GM21737 (cell line): ENCODE measurements at regions not wholly inside any gene's neighbourhood (a gene's known extent, or its start where the extent isn't known, plus 50 kb on each side); places are given as distances from the start of the nearest gene placed in this dataset.
"Not testable (repeated sequence)": the region's sequence is repeated elsewhere in the genome, so short reads cannot be mapped to it uniquely, and the experiment has no call there.

ENCODE experiments used
- ATAC-seq: cut with Tn5 transposase; IDR thresholded peaks from one replicate; pipeline ENCODE4 v1.9.1; 2021; ENCODE audit warnings: mild to moderate bottlenecking, moderate library complexity; ENCODE audit not compliant: unreplicated experiment

DNA sequence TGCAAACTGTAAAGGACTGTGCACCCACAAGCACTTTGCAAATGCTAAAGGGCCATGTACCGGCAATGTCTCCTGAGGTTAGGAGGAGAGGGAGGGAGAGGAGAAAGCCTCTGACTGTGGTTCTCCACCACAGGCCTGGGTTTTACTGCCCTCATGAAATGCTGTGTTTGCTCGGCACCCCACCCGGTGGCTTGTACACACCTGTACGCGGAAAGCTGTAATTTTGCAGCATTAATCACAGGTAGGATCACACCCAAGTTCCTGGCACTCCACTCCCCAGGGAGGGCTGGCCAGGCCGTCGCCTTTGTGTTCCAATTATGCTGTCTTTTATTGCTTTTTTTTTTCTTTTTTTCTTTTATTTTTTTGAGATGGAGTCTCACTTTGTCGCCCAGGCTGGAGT is 78.5 kb upstream of the MYL10 start:
- no peak for ATAC-seq

DNA sequence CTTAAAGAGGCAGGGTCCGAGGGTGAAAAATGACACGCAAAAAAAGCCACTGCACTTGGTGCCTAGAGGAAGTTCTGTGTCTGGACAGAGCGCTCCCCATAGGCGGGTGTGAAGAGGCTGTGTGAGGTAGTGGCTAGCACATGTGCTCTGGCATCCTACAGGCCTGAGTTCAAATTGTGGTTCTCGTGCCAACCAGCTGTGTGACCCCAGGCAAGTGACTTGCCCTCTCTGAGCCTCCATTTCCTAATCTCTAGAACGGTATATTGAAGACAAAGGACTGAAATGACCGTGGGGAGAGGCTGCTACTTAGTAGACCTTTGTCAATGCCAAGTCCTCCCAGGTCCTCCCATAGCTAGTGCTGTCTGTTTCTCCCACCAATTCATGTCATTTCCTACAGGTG is 79.1 kb upstream of the MYL10 start:
- ATAC-seq, result no peak

DNA sequence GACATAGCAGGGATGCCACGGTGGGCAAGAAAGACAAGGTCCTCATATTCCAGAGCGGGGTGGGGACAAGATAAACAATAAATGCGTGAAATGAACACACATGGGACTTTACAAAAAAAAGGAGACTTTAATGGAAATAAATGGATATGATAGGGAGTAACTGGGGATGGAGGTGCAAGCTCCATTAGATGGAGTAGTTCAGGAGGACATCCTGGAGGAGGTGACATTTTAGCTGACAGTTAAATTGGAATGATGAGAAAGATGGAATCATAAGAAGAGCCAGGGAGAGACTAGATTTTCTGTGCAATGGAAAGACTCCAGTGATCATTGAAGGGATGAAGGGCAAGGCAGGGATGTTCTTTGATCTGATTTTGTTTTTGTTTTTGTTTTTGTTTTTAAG is 83.6 kb upstream of the MYL10 start:
- ATAC-seq, result no peak

DNA sequence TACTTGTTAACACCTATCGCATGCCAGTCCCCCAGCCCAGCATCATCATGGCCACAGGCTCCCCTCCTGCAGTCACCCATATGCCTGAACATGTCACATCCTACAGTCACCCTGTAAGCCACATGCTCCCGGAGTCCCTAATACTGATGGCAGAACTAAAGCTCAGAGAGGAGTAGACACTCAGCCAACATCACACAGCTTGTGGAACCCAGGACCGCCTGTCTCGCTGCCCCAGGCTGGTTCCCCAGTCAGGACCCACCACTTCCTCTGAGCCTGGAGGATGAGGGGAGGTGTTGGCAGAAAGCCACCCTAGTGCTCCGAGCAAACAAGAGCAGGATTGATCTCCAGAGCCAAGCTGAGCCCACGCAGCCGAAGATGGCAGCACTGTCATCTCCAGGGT is 85.0 kb upstream of the MYL10 start:
- no peak for ATAC-seq

DNA sequence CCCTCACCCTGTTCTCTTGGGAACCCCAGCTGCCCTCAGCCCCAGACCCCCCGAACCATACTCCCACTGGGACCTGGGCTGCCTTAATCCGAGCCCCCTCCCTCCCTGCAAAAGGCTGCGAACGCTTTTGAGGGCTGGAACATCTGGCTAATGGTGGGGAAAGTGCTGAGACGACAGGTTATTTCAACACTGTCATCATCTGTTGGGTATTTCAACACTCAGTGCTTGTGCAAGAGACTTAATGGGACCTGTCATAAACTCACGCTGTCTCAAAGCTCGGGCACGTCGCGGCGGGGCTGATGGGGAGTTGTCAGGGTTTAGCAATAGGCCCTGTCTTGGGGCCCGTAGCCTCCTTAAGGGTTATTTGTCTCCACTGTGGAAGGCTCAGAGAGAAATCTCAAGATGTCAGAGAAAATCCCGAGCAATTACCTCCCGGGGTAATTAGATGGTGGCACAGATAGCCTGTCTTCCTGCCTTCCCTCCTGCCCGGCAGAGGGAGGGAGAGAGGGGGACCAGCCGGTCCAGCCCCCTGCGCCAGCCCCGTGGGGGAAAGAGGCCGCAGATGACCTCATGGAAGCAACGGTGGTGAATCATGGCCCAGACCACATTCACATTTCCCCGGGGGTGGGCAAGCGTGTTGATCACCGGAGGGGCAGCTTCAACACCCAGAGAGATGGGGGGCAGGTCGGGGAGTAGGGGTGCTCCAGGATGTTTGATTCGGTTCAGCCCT is 88.7 kb upstream of the MYL10 start:
- no peak for ATAC-seq

DNA sequence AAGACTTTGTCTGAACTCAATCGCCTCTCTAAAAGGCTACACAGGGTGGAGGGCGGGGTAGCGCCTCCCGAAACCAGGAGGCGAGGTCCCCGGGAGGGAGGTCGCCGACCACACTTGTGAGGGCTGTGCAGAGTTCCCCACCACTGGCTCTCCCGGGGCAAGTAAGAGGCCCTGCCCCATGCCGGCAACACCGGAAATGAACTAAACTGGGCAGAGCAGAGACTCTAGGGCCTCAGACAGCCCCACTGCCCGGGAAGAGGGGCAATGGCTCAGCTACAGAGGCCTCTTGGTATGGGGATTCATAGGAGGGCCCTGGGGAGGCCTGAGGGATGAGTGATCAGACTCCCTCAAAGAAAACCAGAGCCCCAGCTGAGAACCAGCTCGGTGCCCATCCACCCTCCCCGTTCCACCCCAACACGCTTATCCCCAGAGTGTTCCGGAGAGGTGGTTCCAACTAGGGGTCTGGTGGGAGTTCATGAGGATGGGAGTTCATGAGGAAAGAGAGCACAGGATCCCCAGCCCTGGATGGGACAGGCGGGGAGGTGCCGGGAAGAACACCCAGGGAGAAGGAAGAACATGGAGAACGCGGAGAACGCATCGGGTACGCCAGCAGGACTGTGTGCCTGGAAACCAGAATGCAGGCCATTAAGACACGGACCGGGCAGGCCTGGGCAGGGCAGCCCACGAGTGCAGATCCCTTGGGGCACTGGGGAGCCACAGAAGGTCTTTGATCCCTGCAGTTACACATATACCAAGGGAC is 89.4 kb upstream of the MYL10 start:
- ATAC-seq, result no peak

DNA sequence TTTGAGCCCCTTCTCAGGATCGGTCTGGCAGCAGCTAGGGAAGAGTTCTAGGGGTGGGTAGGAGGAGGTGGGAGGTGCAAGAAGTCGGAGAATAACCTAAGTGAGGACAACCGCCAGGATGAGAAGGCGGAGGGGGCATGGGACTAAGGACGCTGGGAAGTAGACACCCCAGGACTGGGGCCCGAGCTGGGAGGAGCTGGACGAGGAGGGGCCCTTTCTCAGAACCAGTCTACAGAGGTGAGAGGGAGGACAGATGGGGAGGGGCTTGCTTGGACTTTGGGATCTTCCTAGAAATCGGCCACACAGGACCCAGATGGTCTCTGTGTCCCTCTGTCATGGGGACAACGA is 90.0 kb upstream of the MYL10 start:
- no peak for ATAC-seq

DNA sequence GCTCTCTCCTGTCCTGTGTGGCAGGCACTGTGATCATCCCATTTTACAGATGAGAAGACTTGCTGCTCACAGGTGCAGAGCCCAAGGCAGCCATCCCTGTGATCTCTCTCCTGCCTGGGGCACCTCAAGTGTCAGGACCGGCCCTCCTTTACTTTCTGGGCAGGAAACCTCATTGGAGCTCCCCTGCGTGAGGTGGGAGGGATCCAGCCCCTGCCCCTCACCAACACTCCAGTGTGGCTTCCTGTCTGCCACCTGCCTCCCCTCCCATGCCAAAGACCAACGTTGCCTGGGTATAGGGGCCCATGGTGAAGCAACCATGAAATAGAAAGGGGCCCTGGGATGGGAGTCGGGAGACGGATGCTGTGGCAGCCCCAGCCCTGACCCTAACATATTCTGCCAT is 91.2 kb upstream of the MYL10 start:
- no peak for ATAC-seq

DNA sequence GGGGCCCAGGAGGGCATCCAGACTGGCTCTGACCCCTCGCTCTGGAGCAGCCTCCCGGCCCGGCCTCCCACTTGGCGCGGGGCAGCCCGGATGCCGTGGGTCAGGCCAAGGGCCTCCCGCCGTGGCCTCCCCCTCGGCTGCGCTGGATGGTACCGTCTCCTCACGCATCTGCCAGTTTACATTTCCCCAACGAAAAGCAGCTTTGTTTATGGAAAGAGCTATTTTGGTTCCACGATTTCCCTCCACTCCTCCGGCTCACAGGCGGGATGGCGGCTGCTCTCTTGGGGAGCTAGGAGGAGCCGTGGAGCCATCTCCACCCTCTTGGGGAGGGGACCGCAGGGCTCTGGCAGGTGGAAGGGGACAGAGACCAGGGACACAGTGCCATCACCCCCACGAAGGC is 93.2 kb upstream of the MYL10 start:
- ATAC-seq, result no peak

DNA sequence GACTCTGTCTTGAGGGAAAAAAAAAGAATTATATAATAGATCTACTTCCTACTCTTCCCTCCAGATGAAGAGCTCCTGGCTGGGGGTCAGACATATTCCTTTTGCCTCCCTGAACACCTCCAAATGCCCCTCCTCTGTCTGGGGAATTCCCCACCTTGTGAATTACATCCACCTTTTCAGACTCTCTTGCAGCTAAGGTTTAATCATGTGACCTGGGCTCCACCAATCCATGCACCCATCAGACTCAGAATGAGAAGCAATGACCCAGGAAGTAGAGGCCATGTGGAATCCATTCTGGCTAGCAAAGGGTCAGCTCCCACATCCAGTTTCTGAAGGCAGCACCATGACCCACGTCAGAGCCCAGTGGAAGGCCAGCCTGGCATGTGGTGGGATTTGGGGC is 93.6 kb upstream of the CUX1 start:
- no peak for ATAC-seq

DNA sequence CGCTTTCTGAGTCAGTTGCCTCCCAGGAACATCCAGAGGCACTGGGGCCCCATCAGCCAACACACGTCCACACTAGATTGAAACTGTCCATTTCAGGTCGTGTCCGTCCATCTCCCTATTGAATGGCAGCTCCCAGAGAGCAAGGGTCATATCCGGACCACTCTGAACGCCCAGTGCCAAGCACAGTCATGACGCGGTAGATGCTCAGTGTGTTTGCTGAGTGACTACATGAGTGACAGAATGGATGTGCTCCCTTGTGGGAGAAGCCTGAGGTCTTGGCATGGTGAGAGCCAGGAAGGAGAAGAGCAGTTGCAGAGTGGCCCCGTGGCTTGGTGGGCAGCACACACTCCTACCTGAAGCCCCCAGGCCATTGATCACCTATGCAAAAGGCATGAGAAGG is 92.5 kb upstream of the CUX1 start:
- ATAC-seq, result no peak

DNA sequence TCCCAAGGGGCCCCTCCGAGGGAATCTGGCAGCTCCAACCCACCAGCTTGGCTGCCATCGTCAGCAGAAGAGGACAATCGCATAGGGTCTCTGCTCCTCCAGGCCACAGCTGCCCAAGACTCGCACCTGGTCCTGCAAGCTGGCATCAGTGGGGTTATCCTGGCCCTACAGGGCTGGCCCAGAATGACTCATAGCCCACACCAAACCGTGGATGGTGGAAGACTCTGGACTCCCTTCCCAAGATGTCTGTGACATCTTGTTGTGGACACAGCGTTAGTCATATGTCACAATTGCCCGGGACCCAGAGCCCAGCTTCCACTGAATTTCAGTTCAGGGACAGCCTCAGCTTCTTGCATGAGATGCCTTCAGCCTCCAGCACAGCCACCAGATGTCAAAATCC is 91.5 kb upstream of the CUX1 start:
- ATAC-seq, result no peak

DNA sequence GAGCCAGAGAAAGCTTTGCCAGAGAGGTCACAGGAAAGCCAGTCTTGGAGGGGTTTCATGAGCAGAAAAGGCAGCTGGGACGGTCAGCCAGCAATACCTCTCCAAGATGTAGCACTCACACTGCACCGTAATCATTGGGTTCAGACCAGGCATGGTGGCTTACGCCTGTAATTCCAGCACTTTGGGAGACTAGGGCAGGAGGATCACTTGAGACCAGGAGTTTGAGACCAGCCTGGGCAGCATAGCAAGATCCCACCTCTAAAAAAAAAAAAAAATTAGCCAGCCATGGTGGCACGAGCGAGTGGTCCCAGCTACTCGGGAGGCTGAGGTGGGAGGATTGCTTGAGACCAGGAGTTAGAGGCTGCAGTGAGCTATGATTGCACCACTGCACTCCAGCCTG is 90.2 kb upstream of the CUX1 start:
- ATAC-seq, result no peak

DNA sequence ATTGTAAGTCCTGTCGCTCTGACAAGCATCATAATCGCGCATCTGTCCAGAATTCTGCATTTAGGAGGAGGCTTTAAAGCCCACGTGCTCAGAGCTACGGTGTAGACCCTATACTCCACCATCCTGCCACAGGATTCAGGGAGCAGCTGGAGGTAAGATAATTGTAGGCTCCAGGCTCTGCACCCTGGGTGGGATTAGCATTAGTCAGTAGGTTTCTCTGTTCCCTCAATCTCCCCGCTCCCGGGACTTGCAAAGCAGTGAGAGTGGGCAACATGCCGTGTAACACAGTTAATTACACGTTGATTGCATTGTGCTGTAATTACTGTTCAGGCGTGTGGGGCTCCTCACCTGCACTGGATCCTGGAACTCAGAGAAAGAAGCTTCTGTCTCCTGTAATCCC is 89.3 kb upstream of the CUX1 start:
- no peak for ATAC-seq

DNA sequence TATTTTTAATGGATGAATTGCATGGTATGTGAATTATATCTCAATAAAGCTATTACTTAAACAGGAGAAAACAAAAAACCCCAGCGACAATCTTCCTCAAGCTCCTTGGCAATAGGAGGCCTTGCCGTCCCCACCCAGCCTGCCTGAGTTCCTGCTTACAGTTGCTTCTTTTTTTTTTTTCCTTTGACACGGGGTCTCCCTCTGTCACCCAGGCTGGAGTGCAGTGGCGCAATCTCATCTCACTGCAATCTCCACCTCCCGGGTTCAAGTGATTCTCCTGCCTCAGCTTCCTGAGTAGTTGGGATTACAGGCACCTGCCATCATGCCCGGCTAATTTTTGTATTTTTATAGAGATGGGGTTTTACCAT is 88.6 kb upstream of the CUX1 start:
- not testable (repeated sequence) for ATAC-seq

DNA sequence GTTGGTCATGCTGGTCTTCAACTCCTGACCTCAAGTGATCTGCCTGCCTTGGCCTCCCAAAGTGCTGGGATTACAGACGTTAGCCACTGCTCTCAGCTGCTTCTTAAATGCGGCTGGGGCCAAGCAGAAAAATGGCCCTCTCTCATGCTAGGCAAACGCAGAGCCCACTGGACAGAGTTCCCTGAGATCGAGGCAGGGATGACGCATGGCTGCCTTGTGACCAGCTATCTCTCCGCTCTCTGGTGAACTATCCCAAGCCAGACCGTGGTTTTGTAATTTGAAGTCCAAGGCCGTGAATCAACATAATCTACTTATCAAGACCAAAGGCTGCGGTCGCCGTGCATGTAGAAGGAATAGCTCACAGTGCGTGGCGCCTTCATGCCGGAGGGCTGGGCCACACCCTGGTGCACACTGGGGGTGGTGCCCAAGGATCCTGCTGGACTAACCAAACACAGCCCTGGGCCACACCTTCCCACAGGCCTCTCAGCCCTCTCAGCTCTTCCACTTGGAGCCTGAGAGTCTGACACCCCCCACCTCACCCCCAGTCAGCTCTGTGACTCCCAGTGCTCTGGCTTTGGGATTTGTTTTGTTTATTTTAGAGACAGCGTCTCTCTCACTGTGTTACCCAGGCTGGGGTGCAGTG is 88.1 kb upstream of the CUX1 start:
- ATAC-seq, result no peak

DNA sequence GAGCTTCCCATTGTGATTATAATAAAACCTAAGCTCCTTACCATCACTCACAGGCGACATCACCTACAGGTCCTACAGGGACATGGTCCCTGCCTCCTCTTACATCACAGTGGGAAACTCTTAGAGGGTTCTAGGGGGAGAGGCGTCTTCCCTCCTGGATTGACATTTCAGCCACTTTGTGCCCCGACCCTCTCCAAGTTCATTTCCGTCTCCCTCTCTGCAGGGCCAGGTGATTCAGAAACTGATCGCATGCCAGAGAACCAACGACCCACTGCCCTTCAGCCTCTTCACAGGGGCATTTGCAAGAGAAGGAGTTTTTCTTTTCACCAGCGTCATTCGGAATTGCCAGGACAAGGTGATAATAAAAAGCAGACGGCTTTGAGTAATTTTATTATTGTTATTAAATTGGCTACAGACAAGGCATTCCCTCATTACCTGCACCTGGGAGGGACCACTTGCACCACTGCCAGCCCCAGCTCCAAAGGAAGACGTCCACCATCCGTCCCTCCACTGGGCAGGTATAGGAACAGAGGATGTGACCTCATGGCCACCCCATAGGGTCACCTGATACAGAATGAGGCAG is 85.8 kb upstream of the CUX1 start:
- no peak for ATAC-seq

DNA sequence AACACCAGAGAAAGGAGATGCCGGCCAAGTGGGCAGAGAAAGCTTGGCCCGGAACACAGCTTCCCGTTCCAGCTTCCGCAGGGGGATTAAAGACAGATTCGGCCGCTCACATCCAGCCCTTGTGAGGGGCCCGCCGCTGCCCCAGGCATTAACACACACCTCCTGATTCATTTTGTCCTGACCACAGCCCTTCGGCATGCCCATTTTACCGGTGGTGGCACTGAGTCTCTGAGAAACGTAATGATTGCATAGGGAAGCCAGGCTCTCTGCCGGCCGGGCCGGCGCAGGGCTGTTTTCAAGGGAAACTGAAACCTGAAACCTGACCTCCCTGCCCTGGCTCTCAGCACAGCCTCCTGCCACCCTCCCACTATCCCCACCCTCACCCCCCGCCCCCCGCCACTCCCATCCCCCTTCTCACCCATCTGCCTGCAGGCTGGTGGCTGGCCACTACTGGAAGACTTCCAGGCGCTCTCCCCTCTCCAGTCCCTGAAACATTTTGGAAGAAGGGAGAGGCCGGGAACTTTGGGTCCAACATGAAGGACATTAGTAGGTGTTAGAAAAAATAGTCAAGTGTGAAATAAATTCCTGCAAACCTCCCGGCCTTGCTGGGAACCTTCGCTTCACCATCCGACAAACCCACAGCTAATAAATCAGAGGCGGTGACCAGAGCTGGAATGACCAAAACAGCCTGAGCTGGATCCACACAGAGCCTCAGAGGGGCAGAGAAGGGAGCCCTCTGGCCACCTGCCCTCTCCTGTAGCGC is 83.5 kb upstream of the CUX1 start:
- ATAC-seq, result no peak

DNA sequence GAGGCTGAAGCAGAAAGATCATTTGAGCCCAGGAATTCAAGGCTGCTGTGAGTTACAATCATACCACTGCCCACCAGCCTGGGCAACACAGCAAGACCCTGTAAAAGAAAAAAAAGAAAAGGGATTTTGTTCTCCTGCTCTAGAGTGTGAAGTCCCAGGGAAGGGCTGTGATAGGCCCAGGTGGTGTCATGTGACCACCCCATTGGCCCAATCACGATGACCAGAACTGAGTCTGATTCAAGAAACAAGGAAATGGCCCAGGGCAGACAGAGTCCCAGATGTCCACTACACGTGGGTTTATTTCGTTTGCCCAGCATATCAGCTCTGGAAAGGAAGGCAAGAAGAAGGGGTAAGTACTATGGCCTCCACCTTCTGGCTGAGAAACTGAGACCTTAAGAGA is 81.3 kb upstream of the CUX1 start:
- no peak for ATAC-seq

DNA sequence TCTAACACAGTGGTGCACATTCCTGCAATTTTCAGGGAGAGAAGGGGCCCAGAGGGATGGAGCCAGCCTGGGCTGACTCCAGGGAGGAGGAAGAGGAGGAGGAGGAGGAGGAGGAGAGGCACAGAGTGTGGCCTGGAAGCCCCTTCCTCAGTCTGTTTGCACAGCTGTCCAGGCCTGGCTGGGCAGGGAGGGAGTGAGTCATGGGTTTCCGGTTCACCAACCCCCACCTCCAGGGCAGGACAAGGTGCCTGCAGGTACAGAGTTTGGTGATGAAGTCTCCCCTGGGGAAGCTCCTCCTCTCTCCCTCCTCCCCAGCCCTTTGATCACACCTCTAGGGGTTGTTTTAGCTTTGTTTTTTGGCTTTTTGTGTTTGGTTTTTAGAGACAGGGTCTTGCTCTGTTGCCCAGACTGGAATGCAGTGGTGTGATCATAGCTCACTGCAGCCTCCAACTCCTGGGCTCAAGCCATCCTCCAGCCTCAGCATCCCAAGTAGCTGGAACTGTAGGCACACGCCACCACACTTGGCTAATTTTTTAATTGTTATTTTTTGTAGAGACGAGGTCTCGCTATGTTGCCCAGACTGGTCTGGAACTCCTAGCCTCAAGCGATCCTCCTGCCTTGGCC is 77.5 kb upstream of the CUX1 start:
- ATAC-seq, result no peak
